Common myeloid progenitor, CD34-positive (primary cell): ENCODE measurements at regions not wholly inside any gene's neighbourhood (a gene's known extent, or its start where the extent isn't known, plus 50 kb on each side); places are given as distances from the start of the nearest gene placed in this dataset.
A peak's percentile ranks its signal among the peaks of the same experiment; 100 is the strongest.

Experiments
- CTCF ChIA-PET: fragments of 350-600 bp; sonication (Branson Sonifier 250); formaldehyde crosslinking; loops from one replicate; lab custom pipeline; 2021; ENCODE audit warnings: antibody characterized with exemption; lab: Charles Lee
- POLR2A ChIA-PET: fragments of 350-600 bp; sonication (Branson Sonifier 250); formaldehyde crosslinking; loops from one replicate; lab custom pipeline; 2021; ENCODE audit warnings: antibody characterized with exemption; lab: Charles Lee
- DNase-seq, 3 donors: peaks; one replicate each; pipeline versions ENCODE4 v3.0.0 to v3.0.0-alpha.2; 2013
- H3K27ac ChIP-seq, 2 experiments: 1 replicate in 1 of 2; 2 replicates in 1 of 2; pipeline ENCODE4 v1.7.0; 2013; ENCODE audit warnings: inconsistent platforms in 2 of 2, low read length in 2 of 2, mild to moderate bottlenecking in 2 of 2, low read depth in 1 of 2, moderate library complexity in 1 of 2; ENCODE audit not compliant: severe bottlenecking in 2 of 2, insufficient read depth in 1 of 2, poor library complexity in 1 of 2
- H3K27me3 ChIP-seq, 5 experiments: replicated peaks in 2 of 5; 1 replicate in 3 of 5; 2 replicates in 2 of 5; pipeline versions ENCODE4 v1.6.1 to v1.7.0; 2013; ENCODE audit warnings: low read length in 4 of 5, mild to moderate bottlenecking in 2 of 5, moderate library complexity in 2 of 5, inconsistent platforms in 1 of 5; ENCODE audit not compliant: insufficient read depth in 5 of 5, control insufficient read depth in 4 of 5
- H3K36me3 ChIP-seq, 4 experiments: 1 replicate in 2 of 4; 2 replicates in 2 of 4; pipeline versions ENCODE4 v1.6.1 to v1.7.0; 2013; ENCODE audit warnings: low read length in 3 of 4, control low read depth in 1 of 4, mild to moderate bottlenecking in 1 of 4; ENCODE audit not compliant: control insufficient read depth in 4 of 4, insufficient read depth in 4 of 4
- H3K4me1 ChIP-seq, 4 experiments: 1 replicate in 3 of 4; 2 replicates in 1 of 4; pipeline versions ENCODE4 v1.6.1 to v1.7.1; 2013; ENCODE audit warnings: low read length in 3 of 4, mild to moderate bottlenecking in 3 of 4, control low read depth in 1 of 4, inconsistent platforms in 1 of 4, moderate library complexity in 1 of 4; ENCODE audit not compliant: control insufficient read depth in 4 of 4, insufficient read depth in 4 of 4; ENCODE audit errors: control extremely low read depth in 1 of 4
- H3K4me3 ChIP-seq, 7 experiments: 1 replicate in 4 of 7; 2 replicates in 3 of 7; pipeline versions ENCODE4 v1.5.1 to v1.7.0; 2013; ENCODE audit warnings: mild to moderate bottlenecking in 7 of 7, low read length in 6 of 7, moderate library complexity in 6 of 7, inconsistent platforms in 2 of 7, low read depth in 2 of 7, control low read depth in 1 of 7; ENCODE audit not compliant: insufficient read depth in 4 of 7, control insufficient read depth in 1 of 7; ENCODE audit errors: extremely low read depth in 1 of 7
- H3K9me3 ChIP-seq, 5 experiments: 1 replicate in 4 of 5; 2 replicates in 1 of 5; pipeline versions ENCODE4 v1.6.1 to v1.7.1; 2013; ENCODE audit warnings: low read length in 4 of 5, mild to moderate bottlenecking in 2 of 5, inconsistent platforms in 1 of 5, low read depth in 1 of 5, moderate library complexity in 1 of 5; ENCODE audit not compliant: control insufficient read depth in 4 of 5, insufficient read depth in 2 of 5; ENCODE audit errors: control extremely low read depth in 1 of 5
- WGBS: methylation state at CpG from one replicate; pipeline ENCODE4 v1.1.5; 2013; ENCODE audit not compliant: insufficient coverage; 5-methylcytosine and 5-hydroxymethylcytosine counted together

DNA sequence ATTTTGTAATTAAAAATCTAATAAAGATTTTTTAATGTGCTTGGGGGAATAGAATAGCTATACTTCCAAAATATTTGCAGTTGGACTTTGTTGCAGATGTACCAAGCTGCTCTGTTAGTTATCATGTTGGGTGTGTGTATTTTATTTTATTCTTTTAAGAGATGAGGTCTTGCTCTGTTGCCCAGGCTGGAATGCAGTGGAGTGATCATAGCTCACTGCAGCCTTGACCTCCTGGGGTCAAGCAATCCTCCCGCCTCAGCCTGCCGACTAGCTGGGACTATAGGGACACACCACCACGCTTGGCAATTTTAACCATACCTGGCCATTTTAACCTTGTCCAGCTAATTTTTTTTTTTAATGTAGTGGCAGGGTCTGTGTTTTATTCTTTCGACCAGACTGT, 54.7 kb upstream of the MAP1LC3B2 start:
- no peak overlapping the region for H3K27ac ChIP-seq
- no peaks in the 10 kb centered on the region for H3K36me3 ChIP-seq
- no peak overlapping the region for H3K4me3 ChIP-seq
- DNase-seq, result no peak
- peaks cover 3 to 13% (median 12%) of the 10 kb centered on the region in 4 experiments for H3K4me1 ChIP-seq
- POLR2A ChIA-PET, result no interaction called here
- CTCF ChIA-PET, result interaction anchor here (1.0 kb wide), 1 partner anchor 15 kb away, joined by 3 read pairs; no protein-coding TSS in a partner anchor
- WGBS, result 100% methylated on average over 1 of the region's 4 CpGs
- no peaks in the 10 kb centered on the region for H3K9me3 ChIP-seq
- peaks cover 0 to 2% (median 0%) of the 10 kb centered on the region in 5 experiments for H3K27me3 ChIP-seq

- 100% methylated on average over 4 of the region's 6 CpGs for WGBS
- POLR2A ChIA-PET, result no interaction called here
- Histone ChIP-seq H3K27ac (no peak overlapping the region), H3K36me3 (no peaks in the 10 kb centered on the region), H3K4me1 (peaks cover 3 to 13% (median 12%) of the 10 kb centered on the region in 4 experiments), H3K9me3 (no peaks in the 10 kb centered on the region), H3K4me3 (no peak overlapping the region), H3K27me3 (peaks cover 0 to 2% (median 0%) of the 10 kb centered on the region in 5 experiments)
- CTCF ChIA-PET, result no interaction called here
- DNase-seq, result no peak
Measured at GRCh38 chr12:116506697-116507064, 52.5 kb upstream of the MAP1LC3B2 start.

DNA sequence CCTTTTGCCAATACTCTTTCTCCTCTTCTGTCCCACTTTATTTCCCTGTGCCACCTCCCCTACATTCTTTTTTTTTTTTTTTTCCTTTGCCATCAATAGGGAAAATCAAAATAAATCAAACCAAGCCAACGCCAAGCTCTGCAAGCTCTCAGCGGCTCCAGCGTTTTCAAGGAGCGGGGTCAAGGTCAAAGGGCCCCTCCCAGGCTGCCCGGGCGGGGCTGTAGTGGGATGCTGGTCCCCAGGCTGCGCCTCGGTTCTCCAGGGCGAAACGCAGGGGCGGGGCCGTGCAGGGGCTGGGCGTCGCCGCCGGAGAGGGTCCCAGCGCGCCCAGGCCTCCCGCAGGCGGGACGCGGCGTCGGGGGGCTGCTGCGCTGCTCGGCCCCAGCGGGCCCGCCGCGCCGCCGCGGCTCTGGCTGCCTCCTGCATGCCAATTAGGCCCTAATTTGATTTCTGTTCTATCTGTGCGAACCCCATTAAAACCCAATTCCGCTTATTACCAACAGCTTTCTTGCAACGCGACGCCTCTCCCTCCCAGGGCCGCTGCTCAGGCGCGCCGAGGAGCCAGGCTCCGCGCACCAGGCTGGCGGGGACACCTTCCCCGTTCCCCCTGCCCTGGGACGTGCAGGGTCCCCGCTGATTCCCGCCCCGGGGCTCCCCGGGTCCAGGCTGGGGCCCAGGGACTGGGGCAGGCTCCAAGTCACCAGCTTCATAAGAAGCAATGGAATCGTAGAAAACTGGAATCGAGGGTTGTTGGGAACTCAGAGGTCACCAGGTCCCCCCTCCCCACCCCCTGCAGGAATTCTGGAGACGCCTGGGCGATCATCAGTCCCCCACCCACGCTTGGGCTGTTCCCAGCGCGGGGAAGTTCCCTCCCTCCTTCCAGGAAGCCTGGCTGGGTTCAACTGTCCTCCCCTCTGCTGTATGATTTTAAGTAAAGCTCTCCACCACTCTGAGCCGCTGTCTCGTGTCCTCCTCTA, 50.7 kb upstream of the MAP1LC3B2 start:
- H3K4me1 ChIP-seq, result peaks cover 3 to 13% (median 12%) of the 10 kb centered on the region in 4 experiments
- WGBS, result 3% methylated on average over 44 of the region's 60 CpGs
- H3K36me3 ChIP-seq, result no peaks in the 10 kb centered on the region
- peaks cover 0 to 2% (median 0%) of the 10 kb centered on the region in 5 experiments for H3K27me3 ChIP-seq
- H3K4me3 ChIP-seq, result peak overlapping the region in 6 of 7 experiments; percentile 35 to 78 (median 54)
- H3K27ac ChIP-seq, result peak overlapping the region in 1 of 2 experiments; percentile 34
- no peaks in the 10 kb centered on the region for H3K9me3 ChIP-seq
- CTCF ChIA-PET, result interaction anchor here (0.6 to 1.4 kb wide), 4 partner anchors 8 to 29 kb away, joined by 3 to 4 read pairs (median 3); no protein-coding TSS in a partner anchor
- peak; percentile 14 to 55 (median 43) for DNase-seq
- POLR2A ChIA-PET, result no interaction called here
